ENCODE measurements at regions not wholly inside any gene's neighbourhood (a gene's known extent, or its start where the extent isn't known, plus 50 kb on each side); places are given as distances from the start of the nearest gene placed in this dataset.
A peak's percentile ranks its signal among the peaks of the same experiment; 100 is the strongest.
"Not testable (repeated sequence)": the region's sequence is repeated elsewhere in the genome, so short reads cannot be mapped to it uniquely, and the experiment has no call there.

- Mint-ChIP-seq H3K4me3 (no peak overlapping the region), H3K4me1 (no peaks in the 10 kb centered on the region), H3K9me3 (peaks cover 0 to 4% (median 0%) of the 10 kb centered on the region in 3 donors), H3K27ac (no peak overlapping the region), H3K27me3 (no peaks in the 10 kb centered on the region), H3K36me3 (no peaks in the 10 kb centered on the region)
Measured at GRCh38 chr15:67928666-67929065, 88.8 kb upstream of the RNU6-1 start.

- Mint-ChIP-seq H3K27me3 (no peaks in the 10 kb centered on the region), H3K36me3 (no peaks in the 10 kb centered on the region), H3K27ac (peak overlapping the region in 1 of 3 donors; percentile 74), H3K4me3 (no peak overlapping the region), H3K9me3 (no peaks in the 10 kb centered on the region), H3K4me1 (no peaks in the 10 kb centered on the region)
Measured at GRCh38 chr15:67930720-67931119, 90.9 kb upstream of the RNU6-1 start.

- Mint-ChIP-seq H3K4me1 (no peaks in the 10 kb centered on the region), H3K27me3 (no peaks in the 10 kb centered on the region)
Measured at GRCh38 chr15:67931861-67932260, 92.0 kb upstream of the RNU6-1 start.

GRCh38 chr15:67934126-67934525 is 94.3 kb upstream of the RNU6-1 start:
- not testable (repeated sequence) for H3K27me3 Mint-ChIP-seq, H3K27ac Mint-ChIP-seq, H3K36me3 Mint-ChIP-seq, H3K4me3 Mint-ChIP-seq, H3K9me3 Mint-ChIP-seq, H3K4me1 Mint-ChIP-seq

More at GRCh38 chr15:67931861-67932260, 92.0 kb upstream of the RNU6-1 start:
- Mint-ChIP-seq H3K4me3 (no peak overlapping the region), H3K36me3 (no peaks in the 10 kb centered on the region), H3K9me3 (no peaks in the 10 kb centered on the region), H3K27ac (no peak overlapping the region)

GRCh38 chr15:67935244-67935643 is 95.4 kb upstream of the RNU6-1 start:
- no peaks in the 10 kb centered on the region for H3K27me3 Mint-ChIP-seq
- peak overlapping the region in 1 of 3 donors; percentile 24 for H3K27ac Mint-ChIP-seq
- peaks cover 5 to 10% (median 9%) of the 10 kb centered on the region in 3 donors for H3K4me1 Mint-ChIP-seq
- no peaks in the 10 kb centered on the region for H3K9me3 Mint-ChIP-seq
- H3K4me3 Mint-ChIP-seq, result no peak overlapping the region
- H3K36me3 Mint-ChIP-seq, result no peaks in the 10 kb centered on the region

- no peaks in the 10 kb centered on the region for H3K9me3 Mint-ChIP-seq
- peak overlapping the region in 1 of 4 donors; percentile 34 for H3K4me3 Mint-ChIP-seq
- no peaks in the 10 kb centered on the region for H3K36me3 Mint-ChIP-seq
- no peaks in the 10 kb centered on the region for H3K27me3 Mint-ChIP-seq
- H3K27ac Mint-ChIP-seq, result no peak overlapping the region
- H3K4me1 Mint-ChIP-seq, result peaks cover 5 to 13% (median 10%) of the 10 kb centered on the region in 3 donors
Measured at GRCh38 chr15:67936258-67936657, 96.4 kb upstream of the RNU6-1 start.

GRCh38 chr15:67937153-67937761 is 97.4 kb upstream of the RNU6-1 start:
- Mint-ChIP-seq H3K27ac (no peak overlapping the region), H3K27me3 (no peaks in the 10 kb centered on the region), H3K4me3 (no peak overlapping the region), H3K36me3 (no peaks in the 10 kb centered on the region), H3K9me3 (no peaks in the 10 kb centered on the region), H3K4me1 (peaks cover 5 to 13% (median 10%) of the 10 kb centered on the region in 3 donors)

- H3K27ac Mint-ChIP-seq, H3K27me3 Mint-ChIP-seq, H3K36me3 Mint-ChIP-seq, H3K4me3 Mint-ChIP-seq, H3K9me3 Mint-ChIP-seq: not testable (repeated sequence)
- H3K4me1 Mint-ChIP-seq, result peaks cover 5 to 13% (median 10%) of the 10 kb centered on the region in 3 donors
Measured at GRCh38 chr15:67939179-67939578, 99.3 kb upstream of the RNU6-1 start.

GRCh38 chr15:67939588-67940323 is 99.9 kb upstream of the RNU6-1 start:
- not testable (repeated sequence) for H3K4me3 Mint-ChIP-seq, H3K36me3 Mint-ChIP-seq, H3K9me3 Mint-ChIP-seq, H3K27ac Mint-ChIP-seq, H3K27me3 Mint-ChIP-seq
- H3K4me1 Mint-ChIP-seq, result peaks cover 5 to 13% (median 10%) of the 10 kb centered on the region in 3 donors

GRCh38 chr15:67940324-67940719 is 100.5 kb upstream of the RNU6-1 start:
- H3K36me3 Mint-ChIP-seq, result peaks cover 3% of the 10 kb centered on the region
- no peak overlapping the region for H3K27ac Mint-ChIP-seq
- peaks cover 2% of the 10 kb centered on the region for H3K27me3 Mint-ChIP-seq

GRCh38 chr15:67941648-67942310 is 101.9 kb upstream of the RNU6-1 start:
- H3K9me3 Mint-ChIP-seq, result no peaks in the 10 kb centered on the region
- H3K27me3 Mint-ChIP-seq, result peaks cover 2% of the 10 kb centered on the region
- no peak overlapping the region for H3K27ac Mint-ChIP-seq
- H3K36me3 Mint-ChIP-seq, result peaks cover 3% of the 10 kb centered on the region
- H3K4me1 Mint-ChIP-seq, result peaks cover 12 to 18% (median 15%) of the 10 kb centered on the region in 3 donors
- H3K4me3 Mint-ChIP-seq, result no peak overlapping the region

More at GRCh38 chr15:67940324-67940719, 100.5 kb upstream of the RNU6-1 start:
- Mint-ChIP-seq H3K4me3 (no peak overlapping the region), H3K4me1 (peaks cover 5 to 13% (median 11%) of the 10 kb centered on the region in 3 donors), H3K9me3 (no peaks in the 10 kb centered on the region)

- Mint-ChIP-seq H3K36me3 (peaks cover 3% of the 10 kb centered on the region), H3K9me3 (peaks cover 0 to 3% (median 0%) of the 10 kb centered on the region in 3 donors), H3K27me3 (peaks cover 2% of the 10 kb centered on the region), H3K4me3 (no peak overlapping the region), H3K27ac (peak overlapping the region in 1 of 3 donors; percentile 43), H3K4me1 (peaks cover 7 to 14% (median 9%) of the 10 kb centered on the region in 3 donors)
Measured at GRCh38 chr15:67943475-67943874, 103.6 kb upstream of the RNU6-1 start.

GRCh38 chr15:67944010-67944641 is 104.3 kb upstream of the RNU6-1 start:
- Mint-ChIP-seq H3K27me3 (peaks cover 2% of the 10 kb centered on the region), H3K9me3 (peaks cover 0 to 3% (median 0%) of the 10 kb centered on the region in 3 donors), H3K36me3 (peaks cover 3% of the 10 kb centered on the region), H3K4me1 (peaks cover 7 to 14% (median 9%) of the 10 kb centered on the region in 3 donors), H3K4me3 (no peak overlapping the region), H3K27ac (no peak overlapping the region)

GRCh38 chr15:67945131-67945530 is 105.3 kb upstream of the RNU6-1 start:
- Mint-ChIP-seq H3K9me3 (peaks cover 0 to 3% (median 0%) of the 10 kb centered on the region in 3 donors), H3K27me3 (peaks cover 2% of the 10 kb centered on the region), H3K27ac (no peak overlapping the region), H3K4me1 (peaks cover 7 to 13% (median 9%) of the 10 kb centered on the region in 3 donors), H3K4me3 (no peak overlapping the region), H3K36me3 (peaks cover 3% of the 10 kb centered on the region)

Data from IgD-negative memory B cell (primary cell).